Tibial nerve (tissue), 3 donors: ENCODE measurements at regions not wholly inside any gene's neighbourhood (a gene's known extent, or its start where the extent isn't known, plus 50 kb on each side); places are given as distances from the start of the nearest gene placed in this dataset.
"Not testable (repeated sequence)": the region's sequence is repeated elsewhere in the genome, so short reads cannot be mapped to it uniquely, and the experiment has no call there.

ENCODE experiments used
- CTCF ChIP-seq, 5 experiments: fragments of 200-600 bp in 3 of 5; fragments of 450-650 bp in 2 of 5; sonication (generic) in 3 of 5; IDR thresholded peaks; one replicate each; pipeline ENCODE4 v1.5.1; 2016 to 2019; ENCODE audit warnings: antibody characterized with exemption in 5 of 5, mild to moderate bottlenecking in 3 of 5, moderate library complexity in 2 of 5
- POLR2A ChIP-seq, 2 donors: fragments of 450-650 bp; IDR thresholded peaks; one replicate each; pipeline ENCODE4 v1.6.1; 2017; ENCODE audit warnings: antibody characterized with exemption in 2 of 2, mild to moderate bottlenecking in 2 of 2, moderate library complexity in 2 of 2

- TF ChIP-seq POLR2A, CTCF (IDR thresholded peaks at IDR 0.05): not testable (repeated sequence)
Measured at GRCh38 chr5:72676831-72677230, 139.6 kb upstream of the TNPO1 start.
